Suprapubic skin (tissue), 4 donors: ENCODE measurements at regions not wholly inside any gene's neighbourhood (a gene's known extent, or its start where the extent isn't known, plus 50 kb on each side); places are given as distances from the start of the nearest gene placed in this dataset.

Source experiments
- DNase-seq, 2 donors: peaks; one replicate each; pipeline ENCODE4 v3.0.0-alpha.2; 2019; ENCODE audit warnings: low spot score in 2 of 2
- H3K27ac ChIP-seq: fragments of 200-600 bp; sonication (generic); one replicate; pipeline ENCODE4 v1.5.1; 2019
- H3K27me3 ChIP-seq: fragments of 200-600 bp; sonication (generic); one replicate; pipeline ENCODE4 v1.5.1; 2019
- H3K36me3 ChIP-seq: fragments of 200-600 bp; sonication (generic); one replicate; pipeline ENCODE4 v1.5.1; 2019
- H3K4me1 ChIP-seq: fragments of 200-600 bp; sonication (generic); one replicate; pipeline ENCODE4 v1.5.1; 2019
- H3K4me3 ChIP-seq: fragments of 200-600 bp; sonication (generic); one replicate; pipeline ENCODE4 v1.5.1; 2019; ENCODE audit warnings: mild to moderate bottlenecking
- H3K9me3 ChIP-seq: fragments of 200-600 bp; sonication (generic); one replicate; pipeline ENCODE4 v1.5.1; 2019
- CTCF ChIP-seq, 2 donors: fragments of 200-600 bp in 1 of 2; fragments of 450-650 bp in 1 of 2; sonication (generic) in 1 of 2; IDR thresholded peaks; one replicate each; pipeline ENCODE4 v1.5.1; 2016 to 2019; ENCODE audit warnings: antibody characterized with exemption in 2 of 2, mild to moderate bottlenecking in 1 of 2, moderate library complexity in 1 of 2
- EP300 ChIP-seq: sonication (generic); formaldehyde crosslinking; IDR thresholded peaks from one replicate; pipeline ENCODE4 v1.6.1; 2017; ENCODE audit warnings: antibody characterized with exemption
- POLR2A ChIP-seq, 2 donors: fragments of 450-650 bp; IDR thresholded peaks; one replicate each; pipeline ENCODE4 v1.6.1; 2017; ENCODE audit warnings: antibody characterized with exemption in 2 of 2, mild to moderate bottlenecking in 2 of 2, moderate library complexity in 2 of 2
- POLR2AphosphoS5 ChIP-seq, 3 donors: sonication (generic); formaldehyde crosslinking; IDR thresholded peaks; one replicate each; pipeline ENCODE4 v1.6.1; 2017; ENCODE audit warnings: antibody characterized with exemption in 3 of 3
- WGBS: methylation state at CpG from one replicate; pipeline ENCODE4 v1.1.5; 2018; 5-methylcytosine and 5-hydroxymethylcytosine counted together

- Histone ChIP-seq H3K4me1 (no peaks in the 10 kb centered on the region), H3K4me3 (no peak overlapping the region), H3K9me3 (no peaks in the 10 kb centered on the region), H3K27ac (no peak overlapping the region), H3K36me3 (no peaks in the 10 kb centered on the region), H3K27me3 (peaks cover 16% of the 10 kb centered on the region)
- WGBS = 65% methylated on average over 6 of the region's 9 CpGs
- DNase-seq = no peak
- no peak for TF ChIP-seq CTCF (IDR thresholded peaks at IDR 0.05)
- TF ChIP-seq POLR2A (IDR thresholded peaks at IDR 0.05) = no peak
- no peak for TF ChIP-seq EP300
- no peak for TF ChIP-seq POLR2AphosphoS5 (IDR thresholded peaks at IDR 0.05)
These were observed 98.4 kb upstream of the HAND1 start for GRCh38 chr5:154576429-154576806.

- Histone ChIP-seq H3K27me3 (peaks cover 16% of the 10 kb centered on the region), H3K27ac (no peak overlapping the region), H3K4me3 (no peak overlapping the region), H3K9me3 (no peaks in the 10 kb centered on the region), H3K36me3 (no peaks in the 10 kb centered on the region), H3K4me1 (no peaks in the 10 kb centered on the region)
- no peak for DNase-seq
- TF ChIP-seq CTCF (IDR thresholded peaks at IDR 0.05) (no peak), EP300 (no peak), POLR2A (IDR thresholded peaks at IDR 0.05) (no peak), POLR2AphosphoS5 (IDR thresholded peaks at IDR 0.05) (no peak)
- 55% methylated on average over 11 of the region's 11 CpGs for WGBS
These were observed 97.8 kb upstream of the HAND1 start for GRCh38 chr5:154575546-154576428.

- no peak for DNase-seq
- 90% methylated on average over 6 of the region's 6 CpGs for WGBS
- no peak overlapping the region for H3K27ac ChIP-seq
- no peaks in the 10 kb centered on the region for H3K36me3 ChIP-seq
- H3K4me1 ChIP-seq = no peaks in the 10 kb centered on the region
- TF ChIP-seq POLR2A (IDR thresholded peaks at IDR 0.05) (no peak), CTCF (IDR thresholded peaks at IDR 0.05) (no peak), POLR2AphosphoS5 (IDR thresholded peaks at IDR 0.05) (no peak), EP300 (no peak)
- H3K9me3 ChIP-seq = no peaks in the 10 kb centered on the region
- no peak overlapping the region for H3K4me3 ChIP-seq
- H3K27me3 ChIP-seq = peaks cover 21% of the 10 kb centered on the region
These were observed 95.0 kb upstream of the HAND1 start for GRCh38 chr5:154573011-154573410.

GRCh38 chr5:154571325-154572035, 93.5 kb upstream of the HAND1 start:
- Histone ChIP-seq H3K36me3 (no peaks in the 10 kb centered on the region), H3K4me3 (no peak overlapping the region), H3K27ac (no peak overlapping the region), H3K27me3 (peaks cover 21% of the 10 kb centered on the region), H3K9me3 (no peaks in the 10 kb centered on the region), H3K4me1 (no peaks in the 10 kb centered on the region)
- TF ChIP-seq EP300 (no peak), POLR2A (IDR thresholded peaks at IDR 0.05) (no peak), POLR2AphosphoS5 (IDR thresholded peaks at IDR 0.05) (no peak), CTCF (IDR thresholded peaks at IDR 0.05) (no peak)
- no peak for DNase-seq
- WGBS = 66% methylated on average over 6 of the region's 6 CpGs
